HG03469 (cell line): ENCODE measurements at regions not wholly inside any gene's neighbourhood (a gene's known extent, or its start where the extent isn't known, plus 50 kb on each side); places are given as distances from the start of the nearest gene placed in this dataset.
"Not testable (repeated sequence)": the region's sequence is repeated elsewhere in the genome, so short reads cannot be mapped to it uniquely, and the experiment has no call there.

Source experiments
- ATAC-seq: cut with Tn5 transposase; IDR thresholded peaks from one replicate; pipeline ENCODE4 v1.9.1; 2021; ENCODE audit warnings: mild to moderate bottlenecking, moderate library complexity, moderate number of reproducible peaks; ENCODE audit not compliant: unreplicated experiment

- no peak for ATAC-seq
These were observed 193.9 kb downstream of the RTP5 start for GRCh38 chr2:242063436-242063835.

GRCh38 chr2:242063850-242064249 is 194.3 kb downstream of the RTP5 start:
- ATAC-seq = no peak

GRCh38 chr2:242064364-242065250 is 195.1 kb downstream of the RTP5 start:
- ATAC-seq = no peak

- no peak for ATAC-seq
These were observed 195.9 kb downstream of the RTP5 start for GRCh38 chr2:242065426-242065825.

- no peak for ATAC-seq
These were observed 199.5 kb downstream of the RTP5 start for GRCh38 chr2:242069018-242069417.

GRCh38 chr2:242069938-242070395 is 200.4 kb downstream of the RTP5 start:
- not testable (repeated sequence) for ATAC-seq

GRCh38 chr2:242070726-242071125 is 201.2 kb downstream of the RTP5 start:
- not testable (repeated sequence) for ATAC-seq

GRCh38 chr2:242071377-242071776 is 201.8 kb downstream of the RTP5 start:
- not testable (repeated sequence) for ATAC-seq

- ATAC-seq = not testable (repeated sequence)
These were observed 202.4 kb downstream of the RTP5 start for GRCh38 chr2:242071936-242072335.

- ATAC-seq = no peak
These were observed 205.6 kb downstream of the RTP5 start for GRCh38 chr2:242075168-242075567.

- ATAC-seq = no peak
These were observed 206.2 kb downstream of the RTP5 start for GRCh38 chr2:242075696-242076095.

- ATAC-seq = not testable (repeated sequence)
These were observed 206.7 kb downstream of the RTP5 start for GRCh38 chr2:242076184-242076583.

GRCh38 chr2:242078426-242078825 is 208.9 kb downstream of the RTP5 start:
- not testable (repeated sequence) for ATAC-seq

GRCh38 chr2:242079792-242080191 is 210.3 kb downstream of the RTP5 start:
- not testable (repeated sequence) for ATAC-seq

- ATAC-seq = not testable (repeated sequence)
These were observed 211.2 kb downstream of the RTP5 start for GRCh38 chr2:242080575-242081214.

- ATAC-seq = not testable (repeated sequence)
These were observed 214.5 kb downstream of the RTP5 start for GRCh38 chr2:242084034-242084433.

GRCh38 chr2:242085024-242085674 is 215.6 kb downstream of the RTP5 start:
- peak; percentile 30 for ATAC-seq

- no peak for ATAC-seq
These were observed 216.6 kb downstream of the RTP5 start for GRCh38 chr2:242085941-242086621.

GRCh38 chr2:242088044-242088443 is 218.5 kb downstream of the RTP5 start:
- peak; percentile 7 for ATAC-seq

- peak; percentile 80 for ATAC-seq
These were observed 219.1 kb downstream of the RTP5 start for GRCh38 chr2:242088471-242089212.
